NOMO-1 treated with DMSO at 0.1 percent for 48 hours (cell line): ENCODE measurements at regions not wholly inside any gene's neighbourhood (a gene's known extent, or its start where the extent isn't known, plus 50 kb on each side); places are given as distances from the start of the nearest gene placed in this dataset.
"Not testable (repeated sequence)": the region's sequence is repeated elsewhere in the genome, so short reads cannot be mapped to it uniquely, and the experiment has no call there.

Experiments
- DNase-seq: peaks from one replicate; lab custom pipeline; 2025; ENCODE audit not compliant: unreplicated experiment; lab: John Stamatoyannopoulos, UW

GRCh38 chr2:120642646-120643045 lies 93.0 kb upstream of the GLI2 start:
- no peak for DNase-seq

- DNase-seq, result no peak
These were observed 88.7 kb upstream of the GLI2 start for GRCh38 chr2:120646994-120647393.

- DNase-seq, result no peak
These were observed 88.2 kb upstream of the GLI2 start for GRCh38 chr2:120647487-120647886.

GRCh38 chr2:120649381-120649780 lies 86.3 kb upstream of the GLI2 start:
- not testable (repeated sequence) for DNase-seq

GRCh38 chr2:120650022-120650644 lies 85.5 kb upstream of the GLI2 start:
- no peak for DNase-seq

GRCh38 chr2:120651818-120652217 lies 83.8 kb upstream of the GLI2 start:
- no peak for DNase-seq

- no peak for DNase-seq
These were observed 82.6 kb upstream of the GLI2 start for GRCh38 chr2:120653046-120653445.

GRCh38 chr2:120653871-120654270 lies 81.8 kb upstream of the GLI2 start:
- no peak for DNase-seq

GRCh38 chr2:120654381-120655134 lies 81.1 kb upstream of the GLI2 start:
- no peak for DNase-seq

GRCh38 chr2:120656273-120656950 lies 79.3 kb upstream of the GLI2 start:
- no peak for DNase-seq

- no peak for DNase-seq
These were observed 77.5 kb upstream of the GLI2 start for GRCh38 chr2:120658042-120658769.

- DNase-seq, result no peak
These were observed 76.9 kb upstream of the GLI2 start for GRCh38 chr2:120658770-120659158.

GRCh38 chr2:120659275-120659977 lies 76.2 kb upstream of the GLI2 start:
- no peak for DNase-seq

GRCh38 chr2:120660056-120660694 lies 75.5 kb upstream of the GLI2 start:
- no peak for DNase-seq

- DNase-seq, result no peak
These were observed 74.8 kb upstream of the GLI2 start for GRCh38 chr2:120660771-120661459.

- no peak for DNase-seq
These were observed 74.1 kb upstream of the GLI2 start for GRCh38 chr2:120661551-120661950.

- DNase-seq, result no peak
These were observed 73.6 kb upstream of the GLI2 start for GRCh38 chr2:120662046-120662445.

GRCh38 chr2:120662746-120663145 lies 72.9 kb upstream of the GLI2 start:
- DNase-seq, result no peak

GRCh38 chr2:120666433-120666832 lies 69.2 kb upstream of the GLI2 start:
- no peak for DNase-seq

- no peak for DNase-seq
These were observed 67.7 kb upstream of the GLI2 start for GRCh38 chr2:120667981-120668380.
